Coronary artery (tissue), 2 donors: ENCODE measurements at regions not wholly inside any gene's neighbourhood (a gene's known extent, or its start where the extent isn't known, plus 50 kb on each side); places are given as distances from the start of the nearest gene placed in this dataset.

Experiments used
- DNase-seq: peaks from one replicate; pipeline ENCODE4 v3.0.0-alpha.2; 2017; ENCODE audit warnings: low spot score
- H3K27ac ChIP-seq, 2 donors: fragments of 200-600 bp; sonication (generic); one replicate each; pipeline ENCODE4 v1.5.1; 2016 to 2019
- H3K4me3 ChIP-seq: fragments of 200-600 bp; sonication (generic); 2 replicates; pipeline ENCODE4 v1.5.1; 2016; ENCODE audit warnings: mild to moderate bottlenecking, moderate library complexity
- TF ChIP-seq, protein P1 (sequence below): fragments of 200-600 bp; sonication (generic); IDR thresholded peaks from one replicate; pipeline ENCODE4 v1.5.1; 2019; ENCODE audit warnings: antibody characterized with exemption

DNA sequence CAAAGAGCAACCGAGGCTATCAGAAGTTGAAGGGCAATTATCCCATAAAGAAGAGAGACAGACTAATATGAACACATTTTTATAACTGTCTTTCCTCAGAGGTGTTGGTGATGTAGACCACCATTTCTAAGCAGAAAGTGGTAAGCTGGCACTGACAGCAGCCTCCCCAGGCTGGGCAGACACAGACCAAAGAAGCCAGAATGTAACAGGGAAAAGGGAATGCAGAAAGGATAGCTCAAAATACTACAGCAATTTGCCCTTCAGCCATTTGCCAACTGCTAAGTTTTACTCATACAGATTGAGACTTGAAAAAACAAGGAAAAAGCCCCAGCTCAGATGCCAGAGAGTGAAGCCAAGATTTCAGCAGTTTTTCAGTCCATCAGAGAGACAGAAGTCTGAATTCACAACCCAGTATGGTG is 73.5 kb upstream of the ABI3BP start:
- TF ChIP-seq, protein P1, sequence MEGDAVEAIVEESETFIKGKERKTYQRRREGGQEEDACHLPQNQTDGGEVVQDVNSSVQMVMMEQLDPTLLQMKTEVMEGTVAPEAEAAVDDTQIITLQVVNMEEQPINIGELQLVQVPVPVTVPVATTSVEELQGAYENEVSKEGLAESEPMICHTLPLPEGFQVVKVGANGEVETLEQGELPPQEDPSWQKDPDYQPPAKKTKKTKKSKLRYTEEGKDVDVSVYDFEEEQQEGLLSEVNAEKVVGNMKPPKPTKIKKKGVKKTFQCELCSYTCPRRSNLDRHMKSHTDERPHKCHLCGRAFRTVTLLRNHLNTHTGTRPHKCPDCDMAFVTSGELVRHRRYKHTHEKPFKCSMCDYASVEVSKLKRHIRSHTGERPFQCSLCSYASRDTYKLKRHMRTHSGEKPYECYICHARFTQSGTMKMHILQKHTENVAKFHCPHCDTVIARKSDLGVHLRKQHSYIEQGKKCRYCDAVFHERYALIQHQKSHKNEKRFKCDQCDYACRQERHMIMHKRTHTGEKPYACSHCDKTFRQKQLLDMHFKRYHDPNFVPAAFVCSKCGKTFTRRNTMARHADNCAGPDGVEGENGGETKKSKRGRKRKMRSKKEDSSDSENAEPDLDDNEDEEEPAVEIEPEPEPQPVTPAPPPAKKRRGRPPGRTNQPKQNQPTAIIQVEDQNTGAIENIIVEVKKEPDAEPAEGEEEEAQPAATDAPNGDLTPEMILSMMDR = no peak
- DNase-seq = no peak
- Histone ChIP-seq H3K4me3 (peak overlapping the region; percentile 24), H3K27ac (peak overlapping the region; percentile 56 to 79)

DNA sequence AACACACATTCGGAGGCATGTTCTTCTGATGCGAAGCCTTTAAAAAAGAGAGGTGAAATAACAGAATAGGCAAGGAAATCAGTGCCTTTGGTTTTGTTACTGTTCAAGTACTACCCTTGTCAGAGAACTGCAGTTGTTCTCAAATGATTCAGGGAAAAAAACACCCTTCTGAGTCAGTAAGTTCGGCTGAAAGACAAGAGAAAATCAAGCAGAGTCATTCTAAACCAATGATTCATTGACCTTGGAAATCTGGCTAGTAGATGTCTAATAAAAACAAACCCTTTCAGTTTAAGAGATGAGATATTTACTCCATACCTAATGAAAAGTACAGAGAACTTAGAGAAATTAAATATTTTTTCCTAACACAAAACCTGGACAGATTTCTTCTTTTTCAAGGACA is 72.7 kb upstream of the ABI3BP start:
- Histone ChIP-seq H3K27ac (peak overlapping the region; percentile 56 to 68), H3K4me3 (no peak overlapping the region)
- TF ChIP-seq, protein P1 = no peak
- no peak for DNase-seq

DNA sequence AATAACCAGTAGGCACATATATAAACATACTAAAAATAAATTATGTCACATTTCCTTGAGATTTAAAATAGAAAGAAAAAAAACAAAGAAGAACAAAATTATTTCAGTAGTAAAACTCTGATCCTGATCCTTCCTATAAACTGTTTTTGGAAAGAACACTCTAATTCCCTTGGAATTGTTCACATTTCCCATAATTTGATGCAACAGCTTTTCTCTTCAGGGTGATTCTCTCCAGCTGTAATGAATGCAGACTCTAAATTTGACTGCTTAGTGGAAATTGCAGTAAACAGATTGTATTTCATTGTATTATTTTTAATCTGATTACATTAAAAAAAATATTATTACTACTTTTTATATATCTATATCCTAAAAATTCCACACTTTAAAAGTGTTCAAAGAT is 70.2 kb upstream of the ABI3BP start:
- TF ChIP-seq, protein P1 = no peak
- no peak for DNase-seq
- Histone ChIP-seq H3K27ac (no peak overlapping the region), H3K4me3 (no peak overlapping the region)

DNA sequence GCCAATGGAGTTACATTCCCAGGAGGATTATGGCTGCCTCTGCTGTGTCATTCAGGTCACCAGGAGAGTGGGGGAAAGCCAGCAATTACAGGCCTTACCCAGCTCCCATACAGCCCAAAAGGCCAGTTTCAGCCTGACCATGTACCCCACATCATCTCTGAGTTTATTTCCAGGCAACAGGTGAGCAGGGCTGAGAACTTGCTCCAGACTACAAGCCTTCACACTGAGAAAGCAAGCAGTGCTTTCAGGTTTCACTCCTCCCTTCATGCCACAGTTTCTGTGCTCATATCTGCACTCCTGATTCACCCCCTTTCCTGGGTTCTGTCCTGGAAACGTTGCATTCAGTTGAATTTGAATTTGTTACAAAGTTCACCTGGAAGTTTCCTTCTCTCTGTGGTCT is 68.1 kb upstream of the ABI3BP start:
- TF ChIP-seq, protein P1 = no peak
- no peak for DNase-seq
- Histone ChIP-seq H3K27ac (no peak overlapping the region), H3K4me3 (no peak overlapping the region)

DNA sequence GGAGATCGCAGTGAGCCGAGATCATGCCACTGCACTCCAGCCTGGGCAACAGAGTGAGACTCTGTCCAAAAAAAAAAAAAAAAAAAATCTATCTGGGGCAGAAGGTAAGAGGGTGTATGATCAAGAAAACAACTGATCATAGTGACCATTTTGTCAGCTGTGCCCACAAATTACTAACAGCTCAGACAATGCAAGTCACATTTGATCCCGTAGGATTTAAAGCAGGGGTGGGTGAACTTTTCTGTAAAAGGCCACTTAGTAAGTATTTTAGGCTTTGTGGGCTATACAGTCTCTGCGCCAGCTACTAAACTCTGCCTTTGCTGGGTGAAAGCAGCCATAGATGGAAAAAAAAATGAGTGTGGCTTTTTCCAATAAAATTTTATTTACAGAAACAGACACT is 57.6 kb upstream of the ABI3BP start:
- DNase-seq = no peak
- Histone ChIP-seq H3K27ac (no peak overlapping the region), H3K4me3 (no peak overlapping the region)
- TF ChIP-seq, protein P1 = no peak

DNA sequence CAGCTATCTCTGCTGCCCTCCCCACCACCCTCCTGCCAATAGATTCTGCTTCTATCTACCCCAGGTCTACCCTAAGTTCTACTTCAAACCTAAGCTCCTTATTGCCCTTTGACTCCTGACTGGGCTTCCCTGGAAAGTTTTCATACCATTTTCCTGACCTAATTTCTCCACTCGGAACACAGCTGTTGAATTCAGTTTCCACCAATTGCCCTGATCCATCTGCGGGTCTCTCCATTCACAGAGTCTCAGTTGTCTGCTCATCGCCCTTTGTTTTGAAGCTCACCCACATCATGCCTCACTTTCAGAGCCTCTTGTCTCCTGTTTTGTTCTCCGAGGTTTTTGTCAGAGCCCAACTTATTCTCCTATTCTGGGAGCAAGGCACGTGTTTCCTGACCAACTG is 56.8 kb upstream of the ABI3BP start:
- DNase-seq = no peak
- H3K4me3 ChIP-seq = no peak overlapping the region
- TF ChIP-seq, protein P1 = no peak
- no peak overlapping the region for H3K27ac ChIP-seq

DNA sequence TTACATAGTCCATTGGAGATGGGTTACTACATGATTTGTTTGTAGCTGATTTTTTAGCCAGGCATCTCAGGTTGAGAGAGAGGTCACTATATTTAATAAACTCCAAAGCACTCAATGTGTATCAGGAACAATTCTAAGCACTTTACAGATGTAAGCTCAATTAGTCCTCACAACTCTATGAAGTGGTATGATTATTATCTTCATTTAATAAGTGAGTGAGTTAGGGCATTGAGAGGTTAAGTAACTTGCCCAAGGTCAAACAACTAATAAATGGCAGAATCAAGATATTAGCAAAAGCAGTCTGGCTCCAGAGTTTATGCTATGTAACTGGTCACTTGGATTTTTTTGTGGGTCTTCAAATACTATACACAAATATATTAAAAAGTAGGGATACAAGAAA is 56.3 kb upstream of the ABI3BP start:
- Histone ChIP-seq H3K4me3 (no peak overlapping the region), H3K27ac (no peak overlapping the region)
- TF ChIP-seq, protein P1 = no peak
- no peak for DNase-seq
